Embryonic facial prominence (tissue), 1 donor: ENCODE measurements at regions not wholly inside any gene's neighbourhood (a gene's known extent, or its start where the extent isn't known, plus 50 kb on each side); places are given as distances from the start of the nearest gene placed in this dataset.

ENCODE experiments used
- DNase-seq: peaks from one replicate; pipeline ENCODE4 v3.0.0-alpha.2; 2016; ENCODE audit errors: extremely low spot score

- DNase-seq: no peak
Observed at GRCh38 chr4:60002603-60003337, 1197.4 kb upstream of the ADGRL3 start.

DNA sequence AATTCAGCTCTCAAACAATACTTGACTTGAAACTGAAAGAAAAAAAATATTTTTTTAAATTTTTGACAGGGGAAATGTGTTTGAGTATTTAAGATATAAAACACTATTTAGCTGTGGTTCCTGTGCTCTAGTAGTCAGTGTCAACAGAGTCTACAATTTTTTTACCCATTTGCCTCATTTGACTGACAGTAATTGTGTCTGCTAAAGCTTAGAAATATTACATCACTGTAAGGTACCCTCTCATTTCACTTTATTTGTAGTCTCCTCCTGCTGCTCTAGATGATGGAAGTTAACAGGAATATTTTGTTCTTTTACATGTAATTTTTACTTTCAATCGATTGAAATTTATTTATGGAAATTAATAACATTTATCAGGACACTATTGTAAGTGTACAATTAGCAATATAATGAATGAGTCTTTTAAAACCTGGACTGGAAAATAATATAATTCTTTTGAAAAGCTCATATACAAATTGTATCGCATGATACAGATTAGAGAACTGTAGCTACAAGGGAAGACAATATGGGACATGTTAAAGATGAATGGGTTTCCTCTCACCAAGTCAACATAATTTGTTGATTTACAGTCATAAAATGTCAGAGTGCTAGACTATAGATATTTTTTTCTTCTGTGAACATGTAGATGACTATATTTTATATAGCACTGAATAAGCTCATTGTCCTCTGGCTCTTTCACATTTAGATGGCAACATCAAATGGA, 1186.5 kb upstream of the ADGRL3 start:
- no peak for DNase-seq

DNA sequence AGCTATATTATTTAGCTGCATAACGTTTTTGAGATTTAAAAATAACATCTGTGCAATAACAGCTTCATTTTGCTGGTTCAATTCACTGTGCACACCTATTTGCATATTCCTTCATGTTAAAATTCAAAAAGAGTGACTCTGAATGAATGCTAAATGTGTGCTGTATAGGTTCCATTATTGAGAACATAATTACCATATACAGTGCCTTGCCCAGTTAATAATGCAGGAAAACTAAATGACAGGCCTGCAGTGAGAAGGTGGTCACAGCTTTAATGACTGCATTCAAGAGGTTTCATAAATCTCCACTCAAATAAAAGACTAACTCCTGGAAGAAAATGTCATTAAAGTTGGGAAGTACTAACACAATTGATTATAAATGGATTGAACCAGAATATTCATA, 1183.2 kb upstream of the ADGRL3 start:
- DNase-seq: no peak

- DNase-seq: no peak
Observed at GRCh38 chr4:60019180-60019579, 1180.9 kb upstream of the ADGRL3 start.

- DNase-seq: peak; percentile 9
Observed at GRCh38 chr4:60019946-60020345, 1180.2 kb upstream of the ADGRL3 start.

DNA sequence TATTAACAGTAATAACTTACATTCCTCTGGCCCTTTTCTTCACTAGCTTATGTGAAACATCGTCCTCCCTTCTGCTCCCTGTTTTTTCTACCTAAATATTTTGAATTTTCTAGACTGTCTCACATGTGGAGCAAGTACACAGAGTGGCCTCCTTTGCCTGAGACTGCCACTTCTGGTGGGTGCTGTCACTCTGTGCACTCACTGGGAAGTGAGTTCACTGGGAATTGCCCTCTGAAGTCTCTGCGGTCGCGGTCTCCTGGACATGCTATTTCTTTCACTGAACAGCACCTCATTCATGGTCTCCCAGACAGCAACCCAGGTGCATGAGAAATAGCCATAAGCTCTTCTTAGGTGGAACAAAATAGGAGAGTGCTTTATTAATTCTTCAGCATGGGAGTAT, 1179.7 kb upstream of the ADGRL3 start:
- DNase-seq: no peak

- DNase-seq: no peak
Observed at GRCh38 chr4:60033826-60034225, 1166.3 kb upstream of the ADGRL3 start.

- no peak for DNase-seq
Observed at GRCh38 chr4:60034361-60034760, 1165.8 kb upstream of the ADGRL3 start.

DNA sequence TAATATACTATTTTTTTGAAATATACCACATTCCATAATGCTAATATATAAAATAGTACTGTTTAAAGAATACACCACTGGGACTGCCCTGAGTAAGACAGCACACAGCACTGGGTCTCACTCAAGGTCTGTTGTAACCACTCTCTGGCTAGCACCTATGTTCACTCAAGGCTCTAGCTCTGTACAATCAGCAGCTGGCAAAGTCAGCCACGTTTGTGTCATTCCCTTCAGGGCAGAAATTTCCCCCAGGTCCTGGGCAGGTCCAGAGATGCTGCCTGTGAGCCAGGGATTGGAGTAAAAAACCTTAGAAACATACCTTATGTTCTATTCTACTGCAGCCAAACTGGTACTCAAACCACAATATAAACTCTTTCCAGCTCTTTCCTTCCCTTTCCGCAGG, 1160.2 kb upstream of the ADGRL3 start:
- no peak for DNase-seq

GRCh38 chr4:60042231-60042652, 1157.9 kb upstream of the ADGRL3 start:
- DNase-seq: no peak

GRCh38 chr4:60042941-60043340, 1157.2 kb upstream of the ADGRL3 start:
- no peak for DNase-seq

- no peak for DNase-seq
Observed at GRCh38 chr4:60078984-60079383, 1121.1 kb upstream of the ADGRL3 start.

GRCh38 chr4:60081839-60082238, 1118.3 kb upstream of the ADGRL3 start:
- DNase-seq: no peak

GRCh38 chr4:60088807-60089486, 1111.2 kb upstream of the ADGRL3 start:
- no peak for DNase-seq

GRCh38 chr4:60089546-60090273, 1110.4 kb upstream of the ADGRL3 start:
- DNase-seq: no peak

DNA sequence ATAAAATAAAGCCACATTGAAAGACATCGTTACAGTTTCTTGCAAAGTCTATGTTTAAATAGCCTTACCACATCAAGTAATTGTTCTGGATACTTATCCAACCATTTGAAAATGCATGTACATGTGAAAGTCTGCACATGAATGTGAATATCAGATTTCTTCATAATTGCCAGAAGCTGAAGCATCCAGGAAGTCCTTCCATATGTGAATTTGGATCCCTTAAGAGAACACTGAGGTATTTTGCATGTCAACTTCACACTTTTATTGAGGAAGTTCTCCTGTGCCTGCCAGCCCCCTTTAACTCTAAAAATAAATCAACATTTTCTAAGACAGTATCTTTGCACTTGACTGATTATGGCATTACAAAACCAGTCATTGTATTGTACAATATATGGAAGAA, 1103.5 kb upstream of the ADGRL3 start:
- no peak for DNase-seq

DNA sequence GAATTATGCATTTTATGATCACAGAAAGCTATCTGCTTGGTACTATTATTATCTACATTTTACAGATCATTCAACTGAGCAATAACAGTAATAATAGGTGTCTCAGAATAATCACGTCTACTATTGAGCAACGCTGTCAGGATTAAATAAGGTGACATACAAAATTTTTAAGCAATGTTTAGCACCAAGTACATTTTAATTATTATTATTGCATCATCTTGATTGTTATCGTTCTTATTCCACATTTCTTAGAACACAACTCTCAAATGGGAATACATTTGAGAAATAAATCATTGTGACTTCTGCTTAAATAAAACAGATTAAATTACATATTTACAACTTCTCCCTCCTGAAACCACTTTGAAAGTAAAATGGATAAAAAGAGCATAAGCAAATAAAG, 1083.5 kb upstream of the ADGRL3 start:
- DNase-seq: no peak

DNA sequence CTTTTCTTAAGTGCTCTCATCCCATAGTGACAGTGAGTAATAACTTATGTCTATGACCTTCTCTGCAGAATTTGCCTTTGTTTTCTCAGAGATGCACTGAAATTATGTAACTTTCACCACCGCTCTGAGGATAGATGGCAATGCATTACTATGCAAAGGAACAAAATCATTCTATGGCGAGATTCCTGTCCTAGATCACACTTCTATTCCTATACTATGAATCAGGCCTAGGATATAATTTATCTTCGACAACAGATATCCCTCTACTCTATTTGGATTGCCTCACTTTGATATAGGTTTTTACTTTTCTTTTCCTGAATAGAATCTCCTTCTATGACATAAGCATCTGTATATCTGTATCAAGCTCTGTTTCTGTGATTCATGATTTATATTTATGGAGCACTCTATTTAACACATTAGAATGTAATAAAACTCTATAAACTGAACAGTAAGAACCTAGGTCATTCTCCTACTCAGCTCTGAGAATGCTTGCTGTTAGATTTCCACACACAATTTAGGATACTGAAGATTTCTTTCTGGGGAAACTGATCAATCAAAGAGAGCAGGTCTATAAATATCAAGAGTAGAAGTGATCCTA, 1082.3 kb upstream of the ADGRL3 start:
- DNase-seq: no peak

DNA sequence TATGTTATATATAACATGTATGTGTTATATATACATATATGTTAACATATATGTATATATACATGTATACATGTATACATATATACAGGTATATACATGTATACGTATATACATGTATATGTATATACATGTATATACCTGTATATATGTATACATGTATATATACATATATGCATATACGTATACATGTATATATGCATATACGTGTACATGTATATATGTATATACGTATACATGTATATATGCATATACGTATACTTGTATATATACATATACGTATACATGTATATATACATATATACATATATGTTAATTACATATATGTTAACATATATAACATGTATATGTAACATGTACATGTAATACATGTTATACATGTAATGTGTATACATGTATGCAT, 1077.3 kb upstream of the ADGRL3 start:
- DNase-seq: no peak

GRCh38 chr4:60128888-60129287, 1071.2 kb upstream of the ADGRL3 start:
- DNase-seq: no peak

- DNase-seq: no peak
Observed at GRCh38 chr4:60129740-60130139, 1070.4 kb upstream of the ADGRL3 start.

DNA sequence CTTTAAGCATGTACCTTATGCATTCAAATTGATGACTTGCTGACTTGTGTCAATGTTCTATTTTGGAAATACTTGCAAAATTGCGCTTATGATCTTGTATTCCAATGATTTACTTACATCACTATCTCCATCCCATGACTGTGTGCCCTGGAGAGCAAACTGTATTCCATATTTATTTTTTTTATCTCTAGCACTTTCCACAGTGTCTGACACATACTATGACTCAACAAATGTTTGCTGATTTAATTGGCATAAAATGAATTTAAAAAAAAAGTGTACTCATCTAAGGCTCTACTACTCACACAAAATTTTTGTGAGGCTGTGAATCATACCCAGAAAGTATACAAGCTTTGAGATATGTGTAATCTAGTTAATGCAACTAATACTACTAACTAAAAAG, 1066.8 kb upstream of the ADGRL3 start:
- DNase-seq: no peak
